A673 (cell line): ENCODE measurements at regions not wholly inside any gene's neighbourhood (a gene's known extent, or its start where the extent isn't known, plus 50 kb on each side); places are given as distances from the start of the nearest gene placed in this dataset.
"Not testable (repeated sequence)": the region's sequence is repeated elsewhere in the genome, so short reads cannot be mapped to it uniquely, and the experiment has no call there.

Experiments
- CTCF ChIP-seq: fragments of 300-800, 200-600 bp; sonication (generic); conservative IDR thresholded peaks from 2 replicates; pipeline ENCODE4 v1.5.1; 2017; ENCODE audit warnings: low read depth, mild to moderate bottlenecking, antibody characterized with exemption, low read length, moderate library complexity, mixed read lengths
- EZH2 ChIP-seq: fragments of 200-600 bp; sonication (generic); IDR thresholded peaks from 2 replicates; pipeline ENCODE4 v1.6.1; 2017; ENCODE audit warnings: borderline replicate concordance, low read depth, mild to moderate bottlenecking, mixed read lengths, antibody characterized with exemption, low read length; ENCODE audit not compliant: poor library complexity, severe bottlenecking

GRCh38 chr7:149991652-149992302 is 118.0 kb downstream of the ATP6V0E2 start:
- not testable (repeated sequence) for TF ChIP-seq CTCF, EZH2
